ENCODE measurements at regions not wholly inside any gene's neighbourhood (a gene's known extent, or its start where the extent isn't known, plus 50 kb on each side); places are given as distances from the start of the nearest gene placed in this dataset.

GRCh38 chr16:47977802-47978201, 178.0 kb downstream of the ABCC12 start (continued):
- TF ChIP-seq SNAPC4 (CRISPR knock-in tag; IDR thresholded peaks at IDR 0.05) = no peak
- TF ChIP-seq ZSCAN5A (CRISPR knock-in tag; IDR thresholded peaks at IDR 0.05; ENCODE audit: borderline replicate concordance) = no peak
- no peak for TF ChIP-seq ZBTB46 (CRISPR knock-in tag; IDR thresholded peaks at IDR 0.05; ENCODE audit: borderline replicate concordance)
- TF ChIP-seq NR2F6 (IDR thresholded peaks at IDR 0.05) = peak; percentile 69
- no peak for TF ChIP-seq NR2F6 (CRISPR knock-in tag; IDR thresholded peaks at IDR 0.05)
- no peak for TF ChIP-seq GZF1 (CRISPR knock-in tag; IDR thresholded peaks at IDR 0.05)
- no peak for TF ChIP-seq REXO4 (CRISPR knock-in tag; IDR thresholded peaks at IDR 0.05; ENCODE audit: borderline replicate concordance)
- TF ChIP-seq, protein P1, sequence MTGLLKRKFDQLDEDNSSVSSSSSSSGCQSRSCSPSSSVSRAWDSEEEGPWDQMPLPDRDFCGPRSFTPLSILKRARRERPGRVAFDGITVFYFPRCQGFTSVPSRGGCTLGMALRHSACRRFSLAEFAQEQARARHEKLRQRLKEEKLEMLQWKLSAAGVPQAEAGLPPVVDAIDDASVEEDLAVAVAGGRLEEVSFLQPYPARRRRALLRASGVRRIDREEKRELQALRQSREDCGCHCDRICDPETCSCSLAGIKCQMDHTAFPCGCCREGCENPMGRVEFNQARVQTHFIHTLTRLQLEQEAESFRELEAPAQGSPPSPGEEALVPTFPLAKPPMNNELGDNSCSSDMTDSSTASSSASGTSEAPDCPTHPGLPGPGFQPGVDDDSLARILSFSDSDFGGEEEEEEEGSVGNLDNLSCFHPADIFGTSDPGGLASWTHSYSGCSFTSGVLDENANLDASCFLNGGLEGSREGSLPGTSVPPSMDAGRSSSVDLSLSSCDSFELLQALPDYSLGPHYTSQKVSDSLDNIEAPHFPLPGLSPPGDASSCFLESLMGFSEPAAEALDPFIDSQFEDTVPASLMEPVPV (CRISPR knock-in tag; IDR thresholded peaks at IDR 0.05) = no peak
- TF ChIP-seq ZMYM3 (CRISPR knock-in tag; IDR thresholded peaks at IDR 0.05) = no peak
- TF ChIP-seq JUND (CRISPR knock-in tag; IDR thresholded peaks at IDR 0.05) = no peak
- TF ChIP-seq PITX1 (CRISPR knock-in tag; IDR thresholded peaks at IDR 0.05) = 0 out of 2 replicates have a peak, but pooled peaks have one; percentile 24
- no peak for TF ChIP-seq TFAP4 (IDR thresholded peaks at IDR 0.05; ENCODE audit: borderline replicate concordance, low read depth)
- TF ChIP-seq ZNF891 (CRISPR knock-in tag; IDR thresholded peaks at IDR 0.05) = no peak
- TF ChIP-seq SNAI1 (CRISPR knock-in tag; IDR thresholded peaks at IDR 0.05; ENCODE audit: borderline replicate concordance) = no peak
- TF ChIP-seq KAT2B (IDR thresholded peaks at IDR 0.05; ENCODE audit: borderline replicate concordance, low read depth, low read length) = no peak
- no peak for TF ChIP-seq ZNF747 (CRISPR knock-in tag; IDR thresholded peaks at IDR 0.05; ENCODE audit: borderline replicate concordance)
- TF ChIP-seq ZNF629 (CRISPR knock-in tag; conservative IDR thresholded peaks at IDR 0.05) = peak; percentile 33; the same call in 1 of the 2 replicates
- TF ChIP-seq ISX (CRISPR knock-in tag; conservative IDR thresholded peaks at IDR 0.05) = no peak
